ENCODE measurements at regions not wholly inside any gene's neighbourhood (a gene's known extent, or its start where the extent isn't known, plus 50 kb on each side); places are given as distances from the start of the nearest gene placed in this dataset.

DNA sequence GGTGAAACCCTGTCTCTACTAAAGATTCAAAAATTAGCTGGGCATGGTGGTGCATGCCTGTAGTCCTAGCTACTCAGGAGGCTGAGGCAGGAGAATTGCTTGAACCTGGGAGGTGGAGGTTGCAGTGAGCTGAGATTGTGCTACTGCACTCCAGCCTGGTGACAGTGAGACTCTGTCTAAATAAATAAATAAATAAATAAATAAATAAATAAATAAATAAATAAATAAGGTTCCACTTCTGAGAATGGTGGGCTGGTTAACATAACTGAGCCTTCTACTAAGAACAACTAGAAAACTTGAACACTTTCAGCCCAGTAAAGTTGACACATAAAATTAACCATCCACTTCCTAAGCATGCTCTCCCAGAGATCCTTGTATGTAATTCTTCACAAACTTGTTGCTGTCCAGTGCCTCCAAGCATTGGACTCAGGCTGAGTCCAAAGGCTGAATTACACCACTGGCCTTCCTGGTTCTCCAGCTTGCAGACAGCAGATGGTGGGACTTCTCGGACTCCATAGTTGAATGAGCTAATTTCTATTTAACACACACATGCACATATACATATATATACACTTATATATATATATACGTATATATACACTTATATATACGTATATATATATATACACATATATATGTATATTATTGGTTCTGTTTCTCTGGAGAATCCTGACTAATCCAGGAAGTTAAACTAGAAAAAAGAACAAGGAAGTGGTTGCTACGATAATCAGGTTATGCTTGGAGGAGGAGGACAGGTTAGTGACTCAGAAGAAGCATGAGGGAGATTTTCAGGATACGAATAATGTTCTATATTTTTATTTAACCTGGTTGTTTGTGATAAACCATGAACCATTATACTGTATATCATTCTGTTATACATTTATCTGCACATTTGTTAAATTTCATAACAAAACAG, 348.8 kb downstream of the METTL4 start:
- H3K27me3 ChIP-seq (ENCODE audit: insufficient read depth, low read length): no peaks in the 10 kb centered on the region
- H3K9me3 ChIP-seq (ENCODE audit: insufficient read depth, low read depth, low read length): no peaks in the 10 kb centered on the region
- H3K36me3 ChIP-seq (ENCODE audit: control insufficient read depth in 1 of 2, insufficient read depth in 2 of 2, low read length in 2 of 2): no peaks in the 10 kb centered on the region
- H2BK120ac ChIP-seq (ENCODE audit: insufficient read depth, low read length, poor library complexity): no peak overlapping the region
- DNase-seq: peak in 1 of 2 donors; percentile 20
- no peak overlapping the region for H3K4ac ChIP-seq (ENCODE audit: low read depth, low read length)
- H2AK5ac ChIP-seq (ENCODE audit: low read length): no peak overlapping the region
- H2BK12ac ChIP-seq (ENCODE audit: low read length): no peak overlapping the region
- no peak overlapping the region for H3K4me3 ChIP-seq (ENCODE audit: low read depth, low read length)
- no peak overlapping the region for H2AFZ ChIP-seq (ENCODE audit: insufficient read depth, low read length, poor library complexity)
- H3K14ac ChIP-seq (ENCODE audit: low read length): no peak overlapping the region
- H3K18ac ChIP-seq (ENCODE audit: low read length): no peak overlapping the region
- no peak overlapping the region for H3K9ac ChIP-seq (ENCODE audit: low read length)
- no peaks in the 10 kb centered on the region for H3K79me2 ChIP-seq (ENCODE audit: control insufficient read depth, insufficient read depth, low read length, poor library complexity)
- no peak overlapping the region for H3K23ac ChIP-seq (ENCODE audit: low read length)
- H3K27ac ChIP-seq (ENCODE audit: low read depth, low read length): no peak overlapping the region
- no peak overlapping the region for H4K8ac ChIP-seq (ENCODE audit: low read depth, low read length)
- no CpG with 5 or more reads among the region's 5 CpGs for WGBS (ENCODE audit: extremely low coverage, insufficient coverage, insufficient read length)
- H3K4me2 ChIP-seq (ENCODE audit: low read length): no peak overlapping the region
- H4K91ac ChIP-seq (ENCODE audit: low read depth, low read length): no peak overlapping the region
- no peak overlapping the region for H2BK5ac ChIP-seq (ENCODE audit: low read depth, low read length, poor library complexity)
- H3K79me1 ChIP-seq (ENCODE audit: low read length): no peaks in the 10 kb centered on the region
- H4K12ac ChIP-seq (ENCODE audit: low read depth, low read length): no peak overlapping the region
- H3K4me1 ChIP-seq (ENCODE audit: control insufficient read depth in 1 of 2, insufficient read depth in 2 of 2, low read length in 2 of 2): no peaks in the 10 kb centered on the region

- Histone ChIP-seq H2AFZ (ENCODE audit: insufficient read depth, low read length, poor library complexity) (no peak overlapping the region), H2BK5ac (ENCODE audit: low read depth, low read length, poor library complexity) (no peak overlapping the region), H3K9ac (ENCODE audit: low read length) (no peak overlapping the region), H3K4me1 (ENCODE audit: control insufficient read depth in 1 of 2, insufficient read depth in 2 of 2, low read length in 2 of 2) (no peaks in the 10 kb centered on the region), H3K23ac (ENCODE audit: low read length) (no peak overlapping the region), H3K27ac (ENCODE audit: low read depth, low read length) (no peak overlapping the region), H3K4me2 (ENCODE audit: low read length) (no peak overlapping the region), H2BK120ac (ENCODE audit: insufficient read depth, low read length, poor library complexity) (no peak overlapping the region), H4K91ac (ENCODE audit: low read depth, low read length) (no peak overlapping the region), H4K12ac (ENCODE audit: low read depth, low read length) (no peak overlapping the region), H3K36me3 (ENCODE audit: control insufficient read depth in 1 of 2, insufficient read depth in 2 of 2, low read length in 2 of 2) (no peaks in the 10 kb centered on the region), H3K9me3 (ENCODE audit: insufficient read depth, low read depth, low read length) (no peaks in the 10 kb centered on the region), H2AK5ac (ENCODE audit: low read length) (no peak overlapping the region), H3K79me1 (ENCODE audit: low read length) (no peaks in the 10 kb centered on the region), H4K8ac (ENCODE audit: low read depth, low read length) (no peak overlapping the region), H2BK12ac (ENCODE audit: low read length) (no peak overlapping the region), H3K14ac (ENCODE audit: low read length) (no peak overlapping the region), H3K4me3 (ENCODE audit: low read depth, low read length) (no peak overlapping the region), H3K18ac (ENCODE audit: low read length) (no peak overlapping the region), H3K4ac (ENCODE audit: low read depth, low read length) (no peak overlapping the region), H3K27me3 (ENCODE audit: insufficient read depth, low read length) (no peaks in the 10 kb centered on the region), H3K79me2 (ENCODE audit: control insufficient read depth, insufficient read depth, low read length, poor library complexity) (no peaks in the 10 kb centered on the region)
- peak; percentile 23 to 65 for DNase-seq
- no CpG with 5 or more reads among the region's 5 CpGs for WGBS (ENCODE audit: extremely low coverage, insufficient coverage, insufficient read length)
These were observed 347.9 kb downstream of the METTL4 start for GRCh38 chr18:2223449-2223848.

DNA sequence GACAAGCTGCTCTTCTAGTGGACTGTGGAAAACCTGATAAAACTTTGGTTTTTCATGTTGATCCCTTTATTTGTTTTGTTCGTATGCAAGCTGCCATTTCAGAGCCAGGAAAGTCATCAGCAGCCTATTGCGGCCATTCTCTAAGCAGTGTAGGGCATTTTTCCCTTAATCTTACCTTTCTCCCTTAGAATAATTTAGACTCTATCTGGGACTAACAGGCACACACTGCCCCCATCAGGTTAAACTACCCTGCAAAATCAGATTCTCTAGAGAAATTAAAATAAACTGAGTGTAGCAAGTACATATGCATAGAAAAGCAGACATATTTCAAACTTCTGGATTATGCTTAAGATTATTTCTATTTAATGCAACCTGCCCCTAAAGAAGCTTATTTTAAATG, 347.5 kb downstream of the METTL4 start:
- no peak overlapping the region for H2AK5ac ChIP-seq (ENCODE audit: low read length)
- no peaks in the 10 kb centered on the region for H3K36me3 ChIP-seq (ENCODE audit: control insufficient read depth in 1 of 2, insufficient read depth in 2 of 2, low read length in 2 of 2)
- no peaks in the 10 kb centered on the region for H3K79me1 ChIP-seq (ENCODE audit: low read length)
- no peak overlapping the region for H4K91ac ChIP-seq (ENCODE audit: low read depth, low read length)
- no peaks in the 10 kb centered on the region for H3K9me3 ChIP-seq (ENCODE audit: insufficient read depth, low read depth, low read length)
- H4K12ac ChIP-seq (ENCODE audit: low read depth, low read length): no peak overlapping the region
- H3K4me2 ChIP-seq (ENCODE audit: low read length): no peak overlapping the region
- no peak overlapping the region for H2BK5ac ChIP-seq (ENCODE audit: low read depth, low read length, poor library complexity)
- H3K27me3 ChIP-seq (ENCODE audit: insufficient read depth, low read length): no peaks in the 10 kb centered on the region
- H3K27ac ChIP-seq (ENCODE audit: low read depth, low read length): no peak overlapping the region
- no peak overlapping the region for H3K4ac ChIP-seq (ENCODE audit: low read depth, low read length)
- no peak overlapping the region for H3K14ac ChIP-seq (ENCODE audit: low read length)
- H3K79me2 ChIP-seq (ENCODE audit: control insufficient read depth, insufficient read depth, low read length, poor library complexity): no peaks in the 10 kb centered on the region
- H2BK12ac ChIP-seq (ENCODE audit: low read length): no peak overlapping the region
- no peak overlapping the region for H3K23ac ChIP-seq (ENCODE audit: low read length)
- H3K4me3 ChIP-seq (ENCODE audit: low read depth, low read length): no peak overlapping the region
- H3K4me1 ChIP-seq (ENCODE audit: control insufficient read depth in 1 of 2, insufficient read depth in 2 of 2, low read length in 2 of 2): no peaks in the 10 kb centered on the region
- no peak overlapping the region for H2BK120ac ChIP-seq (ENCODE audit: insufficient read depth, low read length, poor library complexity)
- no peak overlapping the region for H3K18ac ChIP-seq (ENCODE audit: low read length)
- WGBS (ENCODE audit: extremely low coverage, insufficient coverage, insufficient read length): no CpG with 5 or more reads among the region's 2 CpGs
- H3K9ac ChIP-seq (ENCODE audit: low read length): no peak overlapping the region
- DNase-seq: peak; percentile 71 to 82
- no peak overlapping the region for H2AFZ ChIP-seq (ENCODE audit: insufficient read depth, low read length, poor library complexity)
- H4K8ac ChIP-seq (ENCODE audit: low read depth, low read length): no peak overlapping the region

DNA sequence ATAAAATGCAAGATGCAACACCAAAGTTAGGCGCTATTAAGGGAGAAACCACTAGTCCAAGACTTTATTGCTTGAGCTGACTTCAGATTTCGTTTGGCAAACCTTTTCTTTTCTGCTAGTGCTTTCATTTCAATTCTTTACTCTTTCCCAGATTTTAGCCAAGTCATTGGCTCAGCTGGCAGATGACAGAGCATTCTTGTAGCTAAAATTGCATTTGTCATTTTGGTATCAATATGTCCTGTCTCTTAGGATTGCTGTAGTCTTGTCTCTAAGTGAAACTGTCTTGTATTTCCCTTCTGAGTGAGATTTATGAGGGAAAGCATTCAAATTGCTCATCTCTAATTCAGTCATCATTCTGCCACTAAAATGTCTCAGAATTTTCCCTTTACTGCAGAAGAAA, 335.1 kb downstream of the METTL4 start:
- H2AFZ ChIP-seq (ENCODE audit: insufficient read depth, low read length, poor library complexity): no peak overlapping the region
- WGBS (ENCODE audit: extremely low coverage, insufficient coverage, insufficient read length): no CpG with 5 or more reads among the region's 2 CpGs
- no peak overlapping the region for H3K14ac ChIP-seq (ENCODE audit: low read length)
- H4K12ac ChIP-seq (ENCODE audit: low read depth, low read length): no peak overlapping the region
- H3K9me3 ChIP-seq (ENCODE audit: insufficient read depth, low read depth, low read length): no peaks in the 10 kb centered on the region
- H3K4me1 ChIP-seq (ENCODE audit: control insufficient read depth in 1 of 2, insufficient read depth in 2 of 2, low read length in 2 of 2): no peaks in the 10 kb centered on the region
- no peak for DNase-seq
- H2BK5ac ChIP-seq (ENCODE audit: low read depth, low read length, poor library complexity): no peak overlapping the region
- H3K27ac ChIP-seq (ENCODE audit: low read depth, low read length): no peak overlapping the region
- H3K4me3 ChIP-seq (ENCODE audit: low read depth, low read length): no peak overlapping the region
- H3K9ac ChIP-seq (ENCODE audit: low read length): no peak overlapping the region
- H3K79me2 ChIP-seq (ENCODE audit: control insufficient read depth, insufficient read depth, low read length, poor library complexity): no peaks in the 10 kb centered on the region
- H3K79me1 ChIP-seq (ENCODE audit: low read length): no peaks in the 10 kb centered on the region
- H3K4ac ChIP-seq (ENCODE audit: low read depth, low read length): no peak overlapping the region
- H3K4me2 ChIP-seq (ENCODE audit: low read length): no peak overlapping the region
- no peaks in the 10 kb centered on the region for H3K36me3 ChIP-seq (ENCODE audit: control insufficient read depth in 1 of 2, insufficient read depth in 2 of 2, low read length in 2 of 2)
- no peak overlapping the region for H2AK5ac ChIP-seq (ENCODE audit: low read length)
- no peaks in the 10 kb centered on the region for H3K27me3 ChIP-seq (ENCODE audit: insufficient read depth, low read length)
- no peak overlapping the region for H2BK120ac ChIP-seq (ENCODE audit: insufficient read depth, low read length, poor library complexity)
- H4K8ac ChIP-seq (ENCODE audit: low read depth, low read length): no peak overlapping the region
- no peak overlapping the region for H4K91ac ChIP-seq (ENCODE audit: low read depth, low read length)
- no peak overlapping the region for H3K18ac ChIP-seq (ENCODE audit: low read length)
- H2BK12ac ChIP-seq (ENCODE audit: low read length): no peak overlapping the region
- H3K23ac ChIP-seq (ENCODE audit: low read length): no peak overlapping the region

Data from trophoblast cell (in vitro differentiated cells and primary cell).